OCI-LY1 (cell line): ENCODE measurements at regions not wholly inside any gene's neighbourhood (a gene's known extent, or its start where the extent isn't known, plus 50 kb on each side); places are given as distances from the start of the nearest gene placed in this dataset.
"Not testable (repeated sequence)": the region's sequence is repeated elsewhere in the genome, so short reads cannot be mapped to it uniquely, and the experiment has no call there.

Source experiments
- H2AFZ ChIP-seq: fragments of 200-600 bp; sonication (generic), shearing (Covaris generic); 2 replicates; pipeline ENCODE4 v1.6.0; 2014; ENCODE audit warnings: antibody characterized with exemption, mild to moderate bottlenecking, low read length
- H3F3A ChIP-seq: fragments of 200-600 bp; sonication (generic), shearing (Covaris generic); 2 replicates; pipeline ENCODE4 v1.6.0; 2014; ENCODE audit warnings: mild to moderate bottlenecking, antibody characterized with exemption, low read length, moderate library complexity; ENCODE audit not compliant: insufficient read depth
- H3K27ac ChIP-seq: fragments of 200-600 bp; sonication (generic); 2 replicates; pipeline ENCODE4 v1.5.1; 2014; ENCODE audit warnings: low read length, mixed run types, mild to moderate bottlenecking, low read depth; ENCODE audit not compliant: poor library complexity, severe bottlenecking
- H3K27me3 ChIP-seq: fragments of 200-600 bp; sonication (generic); 2 replicates; pipeline ENCODE4 v1.6.0; 2014; ENCODE audit warnings: antibody characterized with exemption, mild to moderate bottlenecking, low read length, moderate library complexity; ENCODE audit not compliant: insufficient read depth
- H3K36me3 ChIP-seq: fragments of 200-600 bp; sonication (generic); 2 replicates; pipeline ENCODE4 v1.6.1; 2014; ENCODE audit warnings: mild to moderate bottlenecking, antibody characterized with exemption, low read length, moderate library complexity, mixed read lengths; ENCODE audit not compliant: insufficient read depth
- H3K4me1 ChIP-seq: fragments of 200-600 bp; sonication (generic); 2 replicates; pipeline ENCODE4 v1.5.1; 2014; ENCODE audit warnings: mild to moderate bottlenecking, low read length, moderate library complexity; ENCODE audit not compliant: insufficient read depth, severe bottlenecking
- H3K4me2 ChIP-seq: fragments of 200-600 bp; sonication (generic), shearing (Covaris generic); 2 replicates; pipeline ENCODE4 v1.6.1; 2014; ENCODE audit warnings: low read length
- H3K4me3 ChIP-seq: fragments of 200-600 bp; sonication (generic); 2 replicates; pipeline ENCODE4 v1.5.1; 2014; ENCODE audit warnings: low read length, low read depth, mild to moderate bottlenecking, mixed read lengths; ENCODE audit not compliant: poor library complexity, severe bottlenecking
- H3K79me2 ChIP-seq: fragments of 200-600 bp; shearing (Covaris generic); 2 replicates; pipeline ENCODE4 v1.6.1; 2016; ENCODE audit warnings: mixed run types, low read length, mixed read lengths; ENCODE audit not compliant: insufficient read depth
- H3K9ac ChIP-seq: fragments of 200-600 bp; sonication (generic), shearing (Covaris generic); 2 replicates; pipeline ENCODE4 v1.6.1; 2014; ENCODE audit warnings: mild to moderate bottlenecking, low read length, mixed read lengths
- H3K9me2 ChIP-seq: fragments of 200-600 bp; sonication (generic), shearing (Covaris generic); 2 replicates; pipeline ENCODE4 v1.6.1; 2014; ENCODE audit warnings: low read depth, mild to moderate bottlenecking, low read length, mixed read lengths
- H3K9me3 ChIP-seq: fragments of 200-600 bp; shearing (Covaris generic); 2 replicates; pipeline ENCODE4 v1.6.1; 2014; ENCODE audit warnings: low read length, mixed read lengths
- H4K20me1 ChIP-seq: fragments of 200-600 bp; sonication (generic), shearing (Covaris generic); 2 replicates; pipeline ENCODE4 v1.6.0; 2016; ENCODE audit warnings: mild to moderate bottlenecking, low read length; ENCODE audit not compliant: insufficient read depth
- CTCF ChIP-seq: fragments of 200-600 bp; sonication (generic), shearing (Covaris generic); IDR thresholded peaks from 2 replicates; pipeline ENCODE4 v1.5.1; 2017; ENCODE audit warnings: mild to moderate bottlenecking, antibody characterized with exemption, low read length, moderate library complexity, mixed read lengths
- EZH2 ChIP-seq: fragments of 200-600 bp; sonication (generic), shearing (Covaris generic); IDR thresholded peaks from 2 replicates; pipeline ENCODE4 v1.8.0; 2017; ENCODE audit warnings: borderline replicate concordance, mixed run types, mild to moderate bottlenecking, antibody characterized with exemption, low read length, moderate library complexity, mixed read lengths

- H3K27me3 ChIP-seq = no peaks in the 10 kb centered on the region
- no peaks in the 10 kb centered on the region for H3K79me2 ChIP-seq
- H3K9ac ChIP-seq = no peak overlapping the region
- H3K4me2 ChIP-seq = no peak overlapping the region
- H3K27ac ChIP-seq = no peak overlapping the region
- H3F3A ChIP-seq = no peaks in the 10 kb centered on the region
- no peaks in the 10 kb centered on the region for H3K9me3 ChIP-seq
- no peak for TF ChIP-seq CTCF
- no peak for TF ChIP-seq EZH2
- H3K4me3 ChIP-seq = no peak overlapping the region
- H3K9me2 ChIP-seq = no peaks in the 10 kb centered on the region
- no peaks in the 10 kb centered on the region for H4K20me1 ChIP-seq
- H3K4me1 ChIP-seq = peaks cover 2% of the 10 kb centered on the region
- no peaks in the 10 kb centered on the region for H3K36me3 ChIP-seq
- H2AFZ ChIP-seq = no peak overlapping the region
Measured at GRCh38 chr10:26365681-26366358, 72.3 kb upstream of the APBB1IP start.

- not testable (repeated sequence) for H3K4me1 ChIP-seq, H3K4me2 ChIP-seq, H3K27me3 ChIP-seq, H3K79me2 ChIP-seq, H3K36me3 ChIP-seq, H4K20me1 ChIP-seq, H2AFZ ChIP-seq, H3K27ac ChIP-seq, H3K9me2 ChIP-seq, H3K4me3 ChIP-seq, H3F3A ChIP-seq, H3K9me3 ChIP-seq, H3K9ac ChIP-seq
Measured at GRCh38 chr10:26367035-26367434, 71.1 kb upstream of the APBB1IP start.

GRCh38 chr10:26367771-26368170 lies 70.4 kb upstream of the APBB1IP start:
- H3K9me2 ChIP-seq = no peaks in the 10 kb centered on the region
- no peaks in the 10 kb centered on the region for H3K79me2 ChIP-seq
- H3K9me3 ChIP-seq = no peaks in the 10 kb centered on the region
- H3K4me3 ChIP-seq = no peak overlapping the region
- H3K9ac ChIP-seq = no peak overlapping the region
- H3K27ac ChIP-seq = no peak overlapping the region
- no peaks in the 10 kb centered on the region for H3K36me3 ChIP-seq
- TF ChIP-seq EZH2 = no peak
- no peak for TF ChIP-seq CTCF
- H4K20me1 ChIP-seq = no peaks in the 10 kb centered on the region
- H3K4me2 ChIP-seq = no peak overlapping the region
- no peaks in the 10 kb centered on the region for H3F3A ChIP-seq
- H2AFZ ChIP-seq = no peak overlapping the region
- no peaks in the 10 kb centered on the region for H3K27me3 ChIP-seq
- peaks cover 14% of the 10 kb centered on the region for H3K4me1 ChIP-seq

GRCh38 chr10:26368463-26368862 lies 69.7 kb upstream of the APBB1IP start:
- H3K9ac ChIP-seq = no peak overlapping the region
- no peaks in the 10 kb centered on the region for H3K9me3 ChIP-seq
- no peaks in the 10 kb centered on the region for H3K9me2 ChIP-seq
- H2AFZ ChIP-seq = no peak overlapping the region
- H3F3A ChIP-seq = no peaks in the 10 kb centered on the region
- H3K27ac ChIP-seq = no peak overlapping the region
- TF ChIP-seq EZH2 (no peak), CTCF (no peak)
- no peak overlapping the region for H3K4me2 ChIP-seq
- no peaks in the 10 kb centered on the region for H3K79me2 ChIP-seq
- no peaks in the 10 kb centered on the region for H3K36me3 ChIP-seq
- no peaks in the 10 kb centered on the region for H4K20me1 ChIP-seq
- H3K27me3 ChIP-seq = no peaks in the 10 kb centered on the region
- H3K4me1 ChIP-seq = peaks cover 21% of the 10 kb centered on the region
- H3K4me3 ChIP-seq = no peak overlapping the region
